IMR-90 (cell line): ENCODE measurements at regions not wholly inside any gene's neighbourhood (a gene's known extent, or its start where the extent isn't known, plus 50 kb on each side); places are given as distances from the start of the nearest gene placed in this dataset.

Source experiments
- CEBPB ChIP-seq: IDR thresholded peaks from 2 replicates; pipeline ENCODE4 v1.6.1; 2012; ENCODE audit warnings: low read depth, low read length, improper control_type of control experiment
- CHD1 ChIP-seq: IDR thresholded peaks from 2 replicates; pipeline ENCODE4 v1.6.1; 2012; ENCODE audit warnings: low read depth, low read length, improper control_type of control experiment
- MXI1 ChIP-seq: IDR thresholded peaks from 2 replicates; pipeline ENCODE4 v1.6.1; 2012; ENCODE audit warnings: low read depth, mild to moderate bottlenecking, low read length, moderate library complexity, borderline replicate concordance
- POLR2A ChIP-seq: IDR thresholded peaks from 2 replicates; pipeline ENCODE4 v1.6.1; 2012; ENCODE audit warnings: mild to moderate bottlenecking, low read depth, low read length
- RAD21 ChIP-seq: IDR thresholded peaks from 2 replicates; pipeline ENCODE4 v1.6.1; 2012; ENCODE audit warnings: low read length, improper control_type of control experiment
- RCOR1 ChIP-seq: IDR thresholded peaks from 2 replicates; pipeline ENCODE4 v1.6.1; 2012; ENCODE audit warnings: mild to moderate bottlenecking, low read length, improper control_type of control experiment; ENCODE audit not compliant: insufficient replicate concordance
- TF ChIP-seq, protein P1 (sequence below): conservative IDR thresholded peaks from 2 replicates; pipeline ENCODE4 v1.5.1; 2012; ENCODE audit warnings: mild to moderate bottlenecking, low read depth, low read length, improper control_type of control experiment
- TF ChIP-seq, protein P2 (sequence below): fragments of 150-350 bp; IDR thresholded peaks from 2 replicates; pipeline ENCODE4 v1.6.1; 2017; ENCODE audit warnings: mild to moderate bottlenecking, antibody characterized with exemption, low read length, low read depth

DNA sequence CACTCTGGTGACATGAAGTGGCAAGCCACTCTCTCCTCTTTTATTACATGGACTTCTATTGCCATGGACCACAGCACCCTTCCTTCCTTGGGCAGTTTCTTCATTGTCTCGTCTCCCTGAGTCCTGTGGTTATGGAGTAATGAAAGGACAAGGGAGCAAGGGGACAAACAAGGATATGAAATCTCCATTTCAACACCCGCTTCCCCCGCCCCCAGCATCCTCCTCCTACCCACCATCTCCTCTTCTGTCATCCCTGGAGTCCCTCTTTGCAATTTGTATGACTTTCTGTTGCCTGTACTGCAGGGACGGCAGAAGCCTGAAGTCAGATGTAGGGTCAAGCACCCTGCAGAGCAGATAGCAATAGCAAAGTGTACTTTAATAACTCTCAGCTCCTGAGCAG, 300.7 kb upstream of the CLINT1 start:
- TF ChIP-seq RCOR1, result no peak
- TF ChIP-seq, protein P1, sequence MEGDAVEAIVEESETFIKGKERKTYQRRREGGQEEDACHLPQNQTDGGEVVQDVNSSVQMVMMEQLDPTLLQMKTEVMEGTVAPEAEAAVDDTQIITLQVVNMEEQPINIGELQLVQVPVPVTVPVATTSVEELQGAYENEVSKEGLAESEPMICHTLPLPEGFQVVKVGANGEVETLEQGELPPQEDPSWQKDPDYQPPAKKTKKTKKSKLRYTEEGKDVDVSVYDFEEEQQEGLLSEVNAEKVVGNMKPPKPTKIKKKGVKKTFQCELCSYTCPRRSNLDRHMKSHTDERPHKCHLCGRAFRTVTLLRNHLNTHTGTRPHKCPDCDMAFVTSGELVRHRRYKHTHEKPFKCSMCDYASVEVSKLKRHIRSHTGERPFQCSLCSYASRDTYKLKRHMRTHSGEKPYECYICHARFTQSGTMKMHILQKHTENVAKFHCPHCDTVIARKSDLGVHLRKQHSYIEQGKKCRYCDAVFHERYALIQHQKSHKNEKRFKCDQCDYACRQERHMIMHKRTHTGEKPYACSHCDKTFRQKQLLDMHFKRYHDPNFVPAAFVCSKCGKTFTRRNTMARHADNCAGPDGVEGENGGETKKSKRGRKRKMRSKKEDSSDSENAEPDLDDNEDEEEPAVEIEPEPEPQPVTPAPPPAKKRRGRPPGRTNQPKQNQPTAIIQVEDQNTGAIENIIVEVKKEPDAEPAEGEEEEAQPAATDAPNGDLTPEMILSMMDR, result no peak
- TF ChIP-seq CEBPB, result no peak
- no peak for TF ChIP-seq CHD1
- no peak for TF ChIP-seq RAD21
- no peak for TF ChIP-seq POLR2A
- TF ChIP-seq, protein P2, sequence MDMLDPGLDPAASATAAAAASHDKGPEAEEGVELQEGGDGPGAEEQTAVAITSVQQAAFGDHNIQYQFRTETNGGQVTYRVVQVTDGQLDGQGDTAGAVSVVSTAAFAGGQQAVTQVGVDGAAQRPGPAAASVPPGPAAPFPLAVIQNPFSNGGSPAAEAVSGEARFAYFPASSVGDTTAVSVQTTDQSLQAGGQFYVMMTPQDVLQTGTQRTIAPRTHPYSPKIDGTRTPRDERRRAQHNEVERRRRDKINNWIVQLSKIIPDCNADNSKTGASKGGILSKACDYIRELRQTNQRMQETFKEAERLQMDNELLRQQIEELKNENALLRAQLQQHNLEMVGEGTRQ, result no peak
- no peak for TF ChIP-seq MXI1
